HEK293T (cell line): ENCODE measurements at regions not wholly inside any gene's neighbourhood (a gene's known extent, or its start where the extent isn't known, plus 50 kb on each side); places are given as distances from the start of the nearest gene placed in this dataset.

Experiments used
- BHLHE40 ChIP-seq: fragments of 450-650 bp; IDR thresholded peaks from 2 replicates; pipeline ENCODE4 v1.6.1; 2016; ENCODE audit warnings: mild to moderate bottlenecking, moderate library complexity, borderline replicate concordance
- ELF4 ChIP-seq: fragments of 450-650 bp; IDR thresholded peaks from 2 replicates; pipeline ENCODE4 v1.6.1; 2017; ENCODE audit warnings: antibody characterized with exemption
- FOXA1 ChIP-seq: fragments of 450-650 bp; IDR thresholded peaks from 2 replicates; pipeline ENCODE4 v1.6.1; 2016; ENCODE audit warnings: mild to moderate bottlenecking
- FOXK2 ChIP-seq: fragments of 450-650 bp; IDR thresholded peaks from 2 replicates; pipeline ENCODE4 v1.6.1; 2016; ENCODE audit warnings: mild to moderate bottlenecking
- LEF1 ChIP-seq: fragments of 450-650 bp; IDR thresholded peaks from 2 replicates; pipeline ENCODE4 v1.6.1; 2017; ENCODE audit warnings: mild to moderate bottlenecking, borderline replicate concordance
- SP1 ChIP-seq: fragments of 450-650 bp; IDR thresholded peaks from 2 replicates; pipeline ENCODE4 v1.6.1; 2017
- TARDBP ChIP-seq: fragments of 450-650 bp; IDR thresholded peaks from 2 replicates; pipeline ENCODE4 v1.6.1; 2016

DNA sequence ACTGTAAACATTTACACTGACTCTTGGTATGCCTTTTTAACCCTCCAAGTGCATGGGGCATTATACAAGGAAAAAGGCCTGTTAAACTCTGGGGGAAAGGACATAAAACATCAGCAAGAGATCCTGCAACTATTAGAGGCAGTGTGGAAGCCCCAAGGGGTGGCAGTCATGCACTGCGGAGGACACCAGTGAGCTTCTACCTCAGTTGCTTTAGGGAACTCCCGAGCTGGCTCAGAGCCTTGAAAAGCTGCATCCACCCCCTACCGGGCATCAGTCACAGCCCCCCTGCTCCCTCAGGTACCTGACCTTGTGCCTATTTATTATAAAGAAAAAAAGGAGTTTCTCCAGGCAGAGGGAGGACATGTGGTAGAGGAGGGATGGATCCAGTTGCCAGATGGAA lies 695.6 kb upstream of the LMO3 start:
- no peak for TF ChIP-seq FOXK2
- TF ChIP-seq ELF4: no peak
- TF ChIP-seq FOXA1: no peak
- TF ChIP-seq TARDBP: no peak
- no peak for TF ChIP-seq BHLHE40
- no peak for TF ChIP-seq SP1
- no peak for TF ChIP-seq LEF1
